Adrenal gland (tissue), 9 donors: ENCODE measurements at regions not wholly inside any gene's neighbourhood (a gene's known extent, or its start where the extent isn't known, plus 50 kb on each side); places are given as distances from the start of the nearest gene placed in this dataset.
"Not testable (repeated sequence)": the region's sequence is repeated elsewhere in the genome, so short reads cannot be mapped to it uniquely, and the experiment has no call there.

Source experiments
- DNase-seq, 7 donors: peaks; one replicate each; pipeline ENCODE4 v3.0.0-alpha.2; 2019 to 2020
- H3K27ac ChIP-seq, 5 donors: fragments of 200-600 bp; sonication (generic) in 4 of 5; 1 replicate in 3 of 5; 2 replicates in 2 of 5; pipeline versions ENCODE4 v1.5.1 to v1.8.0; 2016 to 2020; ENCODE audit warnings: mild to moderate bottlenecking in 1 of 5
- H3K27me3 ChIP-seq: fragments of 200-600 bp; 2 replicates; pipeline ENCODE4 v1.8.0; 2021
- H3K36me3 ChIP-seq, 2 donors: fragments of 200-600 bp; replicated peaks in 1 of 2; 1 replicate in 1 of 2; 2 replicates in 1 of 2; pipeline versions ENCODE4 v1.5.1 to v1.8.0; 2018 to 2022
- H3K4me1 ChIP-seq, 2 donors: fragments of 200-600 bp; replicated peaks in 1 of 2; 1 replicate in 1 of 2; 2 replicates in 1 of 2; pipeline versions ENCODE4 v1.5.1 to v1.8.0; 2018 to 2021
- H3K4me3 ChIP-seq, 4 donors: fragments of 200-600 bp; sonication (generic) in 3 of 4; one replicate each; pipeline ENCODE4 v1.5.1; 2016 to 2018
- H3K9me3 ChIP-seq, 3 donors: fragments of 200-600 bp; sonication (generic) in 1 of 3; replicated peaks in 1 of 3; 1 replicate in 2 of 3; 2 replicates in 1 of 3; pipeline versions ENCODE4 v1.5.1 to v1.8.0; 2016 to 2021
- CTCF ChIP-seq, 6 experiments: fragments of 450-650 bp in 4 of 6; fragments of 200-600 bp in 2 of 6; sonication (generic) in 1 of 6; IDR thresholded peaks; 1 replicate in 5 of 6; 2 replicates in 1 of 6; pipeline versions ENCODE4 v1.5.1 to v1.8.0; 2016 to 2021; ENCODE audit warnings: antibody characterized with exemption in 6 of 6, mild to moderate bottlenecking in 2 of 6, moderate library complexity in 1 of 6
- POLR2A ChIP-seq, 2 donors: fragments of 450-650 bp; IDR thresholded peaks; one replicate each; pipeline ENCODE4 v1.6.1; 2017; ENCODE audit warnings: antibody characterized with exemption in 2 of 2, mild to moderate bottlenecking in 2 of 2, moderate library complexity in 1 of 2
- WGBS, 4 donors: extraction: QIAGEN DNeasy Blood & Tissue Kit in 2 of 4; methylation state at CpG; one replicate each; pipeline versions ENCODE4 v1.1.5 to v1.1.7; 2013 to 2017; 5-methylcytosine and 5-hydroxymethylcytosine counted together
- intact Hi-C, 2 donors: fragments of 100-400 bp; cut with DNase I; formaldehyde crosslinking; loops; one replicate each; pipeline versions ENCODE4 v1.14.1 to v1.15.0; 2022 to 2023
- donor health status: healthy with polysubstance abuse.
- donor health status: Bipolar disorder and iron deficiency.
- donor health status: DM: yes; HTN: yes; CAD: no.
- donor health status: DM: no; HTN: no; CAD: no.
- donor health status: DM: no; HTN: no; CAD: no.

GRCh38 chr3:26293329-26293844 lies 329.2 kb upstream of the LRRC3B start:
- no peaks in the 10 kb centered on the region for H3K36me3 ChIP-seq
- H3K27ac ChIP-seq: no peak overlapping the region
- H3K4me3 ChIP-seq: no peak overlapping the region
- no peaks in the 10 kb centered on the region for H3K4me1 ChIP-seq
- H3K27me3 ChIP-seq: no peaks in the 10 kb centered on the region
- H3K9me3 ChIP-seq: no peaks in the 10 kb centered on the region
- DNase-seq: no peak
- TF ChIP-seq POLR2A (IDR thresholded peaks at IDR 0.05) (no peak), CTCF (IDR thresholded peaks at IDR 0.05) (no peak)
- intact Hi-C loops: no loop called here

- H3K4me3 ChIP-seq: no peak overlapping the region
These were observed 315.4 kb upstream of the LRRC3B start for GRCh38 chr3:26307192-26307591.

GRCh38 chr3:26307787-26308186 lies 314.8 kb upstream of the LRRC3B start:
- H3K36me3 ChIP-seq: no peaks in the 10 kb centered on the region
- TF ChIP-seq CTCF (IDR thresholded peaks at IDR 0.05) (no peak), POLR2A (IDR thresholded peaks at IDR 0.05) (no peak)
- no peaks in the 10 kb centered on the region for H3K27me3 ChIP-seq
- DNase-seq: no peak
- H3K4me1 ChIP-seq: no peaks in the 10 kb centered on the region
- H3K27ac ChIP-seq: no peak overlapping the region
- no peaks in the 10 kb centered on the region for H3K9me3 ChIP-seq
- 46 to 63% (median 62%) methylated on average over 3 of the region's 3 CpGs for WGBS, 4 donors
- intact Hi-C loops: no loop called here
- H3K4me3 ChIP-seq: no peak overlapping the region

More at GRCh38 chr3:26307192-26307591, 315.4 kb upstream of the LRRC3B start:
- no peak overlapping the region for H3K27ac ChIP-seq
- no peaks in the 10 kb centered on the region for H3K4me1 ChIP-seq
- H3K36me3 ChIP-seq: no peaks in the 10 kb centered on the region
- 64 to 77% (median 71%) methylated on average over 5 of the region's 5 CpGs for WGBS, 4 donors
- no peaks in the 10 kb centered on the region for H3K9me3 ChIP-seq
- no peaks in the 10 kb centered on the region for H3K27me3 ChIP-seq
- intact Hi-C loops: no loop called here
- TF ChIP-seq CTCF (IDR thresholded peaks at IDR 0.05) (no peak), POLR2A (IDR thresholded peaks at IDR 0.05) (no peak)
- no peak for DNase-seq

- Histone ChIP-seq H3K9me3 (no peaks in the 10 kb centered on the region), H3K27ac (no peak overlapping the region), H3K27me3 (no peaks in the 10 kb centered on the region), H3K4me1 (no peaks in the 10 kb centered on the region), H3K4me3 (no peak overlapping the region), H3K36me3 (no peaks in the 10 kb centered on the region)
- WGBS, 4 donors: 59 to 84% (median 70%) methylated on average over 3 of the region's 3 CpGs
- no peak for TF ChIP-seq POLR2A (IDR thresholded peaks at IDR 0.05)
- no peak for TF ChIP-seq CTCF (IDR thresholded peaks at IDR 0.05)
- no peak for DNase-seq
- intact Hi-C loops: no loop called here
These were observed 314.1 kb upstream of the LRRC3B start for GRCh38 chr3:26308454-26308853.

GRCh38 chr3:26309536-26309935 lies 313.0 kb upstream of the LRRC3B start:
- H3K36me3 ChIP-seq, H3K4me3 ChIP-seq, H3K9me3 ChIP-seq, H3K27me3 ChIP-seq, H3K4me1 ChIP-seq, DNase-seq, H3K27ac ChIP-seq, intact Hi-C loops: not testable (repeated sequence)
- WGBS, 4 donors: 68 to 83% (median 78%) methylated on average over 1 of the region's 1 CpG
